Natural killer cell treated with Interleukin-12 subunit alpha and Interleukin-12 subunit beta and Interleukin-15 and Interleukin-18, amount 100 ng/mL, for 72 hours (primary cell): ENCODE measurements at regions not wholly inside any gene's neighbourhood (a gene's known extent, or its start where the extent isn't known, plus 50 kb on each side); places are given as distances from the start of the nearest gene placed in this dataset.

ENCODE experiments used
- ATAC-seq, 2 donors: fragments of 150-1000 bp; cut with Tn5 transposase in 1 of 2; sonication (Bioruptor Pico), chemical (Tn5 transposase) in 1 of 2; 2 replicates each; pipeline ENCODE4 v1.10.0; 2021
- DNase-seq: peaks from one replicate; pipeline ENCODE4 v3.0.0; 2022; ENCODE audit warnings: low spot score
- H3K27ac Mint-ChIP-seq, 2 donors: 1 replicate in 1 of 2; 2 replicates in 1 of 2; pipeline ENCODE4 v1.8.0; 2022; ENCODE audit warnings: mixed read lengths in 2 of 2, mild to moderate bottlenecking in 1 of 2, moderate library complexity in 1 of 2
- H3K27me3 Mint-ChIP-seq, 2 donors: 1 replicate in 1 of 2; 2 replicates in 1 of 2; pipeline ENCODE4 v1.8.0; 2022; ENCODE audit warnings: mixed read lengths in 2 of 2
- H3K36me3 Mint-ChIP-seq: one replicate; pipeline ENCODE4 v1.8.0; 2022; ENCODE audit warnings: mixed read lengths
- H3K4me1 Mint-ChIP-seq, 2 donors: 1 replicate in 1 of 2; 2 replicates in 1 of 2; pipeline ENCODE4 v1.8.0; 2022; ENCODE audit warnings: low read depth in 2 of 2, mixed read lengths in 2 of 2, mild to moderate bottlenecking in 1 of 2
- H3K4me3 Mint-ChIP-seq: one replicate; pipeline ENCODE4 v1.8.0; 2022; ENCODE audit warnings: mixed read lengths
- H3K9me3 Mint-ChIP-seq: 2 replicates; pipeline ENCODE4 v1.8.0; 2022; ENCODE audit warnings: mixed read lengths

GRCh38 chr20:48171071-48171470, 385.8 kb upstream of the SULF2 start:
- Mint-ChIP-seq H3K4me3 (no peak overlapping the region), H3K36me3 (no peaks in the 10 kb centered on the region)
- ATAC-seq: no peak

GRCh38 chr20:48170625-48171024, 385.3 kb upstream of the SULF2 start:
- peaks cover 14 to 15% of the 10 kb centered on the region in 2 donors for H3K27me3 Mint-ChIP-seq
- no peak for ATAC-seq
- H3K9me3 Mint-ChIP-seq: no peaks in the 10 kb centered on the region
- H3K27ac Mint-ChIP-seq: no peak overlapping the region
- no peak overlapping the region for H3K4me3 Mint-ChIP-seq
- no peaks in the 10 kb centered on the region for H3K36me3 Mint-ChIP-seq
- no peak for DNase-seq
- H3K4me1 Mint-ChIP-seq: no peaks in the 10 kb centered on the region

More at GRCh38 chr20:48171071-48171470, 385.8 kb upstream of the SULF2 start:
- Mint-ChIP-seq H3K9me3 (no peaks in the 10 kb centered on the region), H3K27me3 (peaks cover 14 to 15% of the 10 kb centered on the region in 2 donors), H3K27ac (no peak overlapping the region), H3K4me1 (no peaks in the 10 kb centered on the region)
- DNase-seq: no peak

GRCh38 chr20:48169650-48170225, 384.5 kb upstream of the SULF2 start:
- H3K27me3 Mint-ChIP-seq: peaks cover 15 to 16% of the 10 kb centered on the region in 2 donors
- no peaks in the 10 kb centered on the region for H3K36me3 Mint-ChIP-seq
- ATAC-seq (no peak), DNase-seq (no peak)
- no peaks in the 10 kb centered on the region for H3K4me1 Mint-ChIP-seq
- no peaks in the 10 kb centered on the region for H3K9me3 Mint-ChIP-seq
- H3K4me3 Mint-ChIP-seq: no peak overlapping the region
- no peak overlapping the region for H3K27ac Mint-ChIP-seq

DNA sequence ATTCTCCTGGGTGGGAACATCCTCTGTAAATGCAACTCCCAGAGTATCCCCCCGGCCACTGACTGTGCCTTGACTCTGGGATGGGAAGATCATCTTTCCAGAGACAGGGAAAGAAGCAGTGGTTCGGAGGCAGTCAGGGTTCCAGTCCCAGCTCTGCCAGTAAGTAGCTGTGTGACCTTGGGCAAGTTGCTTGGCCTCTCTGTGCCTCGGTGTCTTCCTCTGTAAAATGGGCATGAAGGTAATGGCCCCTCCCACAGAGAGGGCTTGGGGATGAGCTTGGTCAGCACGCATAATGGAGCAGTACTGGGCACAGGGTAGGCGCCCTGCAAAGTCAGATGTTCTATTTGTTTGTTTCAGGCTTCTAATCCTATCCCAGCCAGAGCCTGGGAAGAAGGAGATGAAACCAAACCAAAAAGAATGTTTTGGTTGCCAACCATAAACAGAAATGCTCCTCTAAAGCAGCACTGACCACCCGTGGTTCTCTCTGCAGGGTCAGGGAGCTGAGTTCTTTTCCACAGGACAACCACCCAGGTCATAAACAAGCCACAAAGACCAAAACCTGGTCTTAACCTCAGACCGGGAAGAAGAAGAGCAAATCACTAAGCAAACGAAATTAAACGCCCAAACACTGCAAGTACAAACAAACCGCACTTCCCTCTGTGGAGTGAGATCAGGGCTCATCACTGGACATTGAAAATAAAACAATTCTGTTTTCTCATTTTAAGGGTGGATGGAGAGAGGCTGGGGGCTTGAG, 381.0 kb upstream of the SULF2 start:
- Mint-ChIP-seq H3K4me3 (no peak overlapping the region), H3K4me1 (no peaks in the 10 kb centered on the region), H3K27me3 (peaks cover 18 to 23% of the 10 kb centered on the region in 2 donors), H3K36me3 (no peaks in the 10 kb centered on the region), H3K9me3 (no peaks in the 10 kb centered on the region), H3K27ac (no peak overlapping the region)
- ATAC-seq: no peak
- no peak for DNase-seq

DNA sequence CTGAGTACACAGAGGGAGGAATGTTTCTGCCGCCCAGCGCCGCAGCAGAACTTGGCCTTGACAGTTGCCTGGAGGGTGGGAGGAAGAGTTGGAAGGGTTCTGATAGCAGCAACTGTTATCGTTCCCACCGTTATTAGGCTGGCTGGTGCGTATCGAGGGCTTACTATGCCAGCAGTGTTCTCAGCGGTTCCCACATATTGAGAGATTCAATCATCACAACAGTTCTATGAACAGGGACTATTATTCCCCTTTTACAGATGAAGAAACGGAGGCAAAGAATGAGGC, 380.1 kb upstream of the SULF2 start:
- no peak overlapping the region for H3K4me3 Mint-ChIP-seq
- DNase-seq (no peak), ATAC-seq (no peak)
- H3K27me3 Mint-ChIP-seq: peaks cover 16 to 22% of the 10 kb centered on the region in 2 donors
- no peaks in the 10 kb centered on the region for H3K36me3 Mint-ChIP-seq
- no peaks in the 10 kb centered on the region for H3K9me3 Mint-ChIP-seq
- no peaks in the 10 kb centered on the region for H3K4me1 Mint-ChIP-seq
- H3K27ac Mint-ChIP-seq: no peak overlapping the region

DNA sequence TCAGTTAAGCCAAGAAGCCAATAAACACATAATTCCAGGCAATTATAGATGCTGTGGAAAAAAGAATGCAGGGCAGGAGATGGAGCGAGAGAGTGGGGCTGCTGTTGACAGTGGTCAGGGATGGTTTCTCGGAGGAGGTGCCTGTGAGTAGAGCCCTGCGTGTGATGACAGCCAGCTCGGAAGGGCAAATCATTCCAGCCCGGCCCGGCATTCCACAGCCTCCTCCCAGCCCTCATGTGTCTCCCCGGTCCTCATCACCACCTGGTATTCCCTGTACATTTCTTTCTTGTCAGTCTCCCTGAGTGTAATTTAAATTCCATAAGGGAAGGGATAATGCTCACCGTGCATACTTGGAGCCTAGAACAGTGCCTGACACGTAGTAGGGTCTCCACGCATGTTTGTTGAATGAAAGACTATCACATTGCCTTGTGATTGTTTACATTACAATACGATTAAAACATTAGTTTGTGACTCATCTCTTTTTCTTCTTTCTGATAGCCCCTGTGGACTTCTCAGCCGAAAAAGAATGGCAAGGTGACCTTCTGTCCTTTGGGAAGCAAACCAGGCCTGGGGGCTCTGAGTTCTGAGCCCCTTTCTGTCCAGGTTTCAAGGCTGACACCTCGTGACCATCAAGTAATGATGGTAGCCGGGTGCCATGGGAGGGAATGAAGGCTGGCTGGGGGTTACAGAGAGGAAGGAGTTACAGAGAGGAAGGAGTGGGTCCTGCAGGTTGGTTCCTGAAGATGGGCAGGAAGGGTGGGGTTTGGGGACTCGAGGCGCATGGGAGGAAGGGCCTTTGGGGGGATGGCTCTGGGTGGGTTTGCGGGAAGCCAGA, 379.5 kb upstream of the SULF2 start:
- DNase-seq (no peak), ATAC-seq (no peak)

GRCh38 chr20:48164034-48164433, 378.8 kb upstream of the SULF2 start:
- Mint-ChIP-seq H3K27me3 (peaks cover 19 to 21% of the 10 kb centered on the region in 2 donors), H3K4me3 (no peak overlapping the region), H3K9me3 (no peaks in the 10 kb centered on the region), H3K36me3 (no peaks in the 10 kb centered on the region), H3K4me1 (no peaks in the 10 kb centered on the region), H3K27ac (no peak overlapping the region)
- DNase-seq (no peak), ATAC-seq (peak in 1 of 2 donors; percentile 18)

More for the DNA sequence above, 379.5 kb upstream of the SULF2 start:
- Mint-ChIP-seq H3K27me3 (peaks cover 13 to 17% of the 10 kb centered on the region in 2 donors), H3K4me3 (no peak overlapping the region), H3K36me3 (no peaks in the 10 kb centered on the region), H3K27ac (no peak overlapping the region), H3K4me1 (no peaks in the 10 kb centered on the region), H3K9me3 (no peaks in the 10 kb centered on the region)

DNA sequence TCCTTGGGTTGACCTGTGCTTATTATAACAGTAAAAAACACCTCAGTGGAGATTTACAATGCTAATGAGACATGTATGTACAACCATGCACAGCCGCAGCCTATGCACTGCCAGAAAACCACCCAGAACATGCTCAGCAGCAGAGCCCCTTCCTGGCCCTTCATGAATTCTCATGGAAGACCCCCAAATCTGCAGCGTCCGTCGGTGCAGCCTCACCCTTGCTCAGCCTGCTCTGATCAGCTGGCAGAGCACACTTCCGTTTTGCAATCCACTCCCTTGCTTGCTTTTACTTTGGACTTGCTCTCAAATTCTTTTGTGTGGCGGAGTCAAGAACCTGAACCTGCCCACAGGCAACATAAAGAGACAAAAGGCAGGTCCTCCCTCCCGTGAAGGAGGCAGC, 378.2 kb upstream of the SULF2 start:
- no peaks in the 10 kb centered on the region for H3K36me3 Mint-ChIP-seq
- peaks cover 19 to 23% of the 10 kb centered on the region in 2 donors for H3K27me3 Mint-ChIP-seq
- ATAC-seq (no peak), DNase-seq (no peak)
- no peaks in the 10 kb centered on the region for H3K9me3 Mint-ChIP-seq
- no peak overlapping the region for H3K4me3 Mint-ChIP-seq
- no peak overlapping the region for H3K27ac Mint-ChIP-seq
- H3K4me1 Mint-ChIP-seq: no peaks in the 10 kb centered on the region

DNA sequence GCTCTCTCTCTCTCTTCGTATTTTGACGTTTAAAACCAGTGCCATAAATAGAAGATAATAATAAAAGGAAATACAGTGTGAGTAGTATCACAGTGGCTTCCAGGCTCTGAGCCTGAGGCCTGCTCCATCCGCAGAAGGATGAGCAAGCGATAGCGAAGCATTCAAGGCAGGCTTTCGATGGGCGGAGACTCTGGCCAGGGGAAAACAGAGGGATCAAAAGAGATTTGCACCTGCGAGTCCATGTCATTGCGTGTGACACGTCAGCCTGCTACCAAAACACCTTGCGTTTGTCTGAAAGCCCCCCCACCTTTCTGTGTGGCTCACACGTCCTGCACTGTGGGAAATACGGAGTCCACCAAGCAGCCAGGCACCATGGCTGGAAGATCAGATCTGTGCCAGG, 377.3 kb upstream of the SULF2 start:
- DNase-seq (no peak), ATAC-seq (no peak)
- H3K4me3 Mint-ChIP-seq: no peak overlapping the region
- H3K4me1 Mint-ChIP-seq: no peaks in the 10 kb centered on the region
- no peak overlapping the region for H3K27ac Mint-ChIP-seq
- H3K36me3 Mint-ChIP-seq: no peaks in the 10 kb centered on the region
- H3K9me3 Mint-ChIP-seq: no peaks in the 10 kb centered on the region
- peaks cover 22 to 32% of the 10 kb centered on the region in 2 donors for H3K27me3 Mint-ChIP-seq

DNA sequence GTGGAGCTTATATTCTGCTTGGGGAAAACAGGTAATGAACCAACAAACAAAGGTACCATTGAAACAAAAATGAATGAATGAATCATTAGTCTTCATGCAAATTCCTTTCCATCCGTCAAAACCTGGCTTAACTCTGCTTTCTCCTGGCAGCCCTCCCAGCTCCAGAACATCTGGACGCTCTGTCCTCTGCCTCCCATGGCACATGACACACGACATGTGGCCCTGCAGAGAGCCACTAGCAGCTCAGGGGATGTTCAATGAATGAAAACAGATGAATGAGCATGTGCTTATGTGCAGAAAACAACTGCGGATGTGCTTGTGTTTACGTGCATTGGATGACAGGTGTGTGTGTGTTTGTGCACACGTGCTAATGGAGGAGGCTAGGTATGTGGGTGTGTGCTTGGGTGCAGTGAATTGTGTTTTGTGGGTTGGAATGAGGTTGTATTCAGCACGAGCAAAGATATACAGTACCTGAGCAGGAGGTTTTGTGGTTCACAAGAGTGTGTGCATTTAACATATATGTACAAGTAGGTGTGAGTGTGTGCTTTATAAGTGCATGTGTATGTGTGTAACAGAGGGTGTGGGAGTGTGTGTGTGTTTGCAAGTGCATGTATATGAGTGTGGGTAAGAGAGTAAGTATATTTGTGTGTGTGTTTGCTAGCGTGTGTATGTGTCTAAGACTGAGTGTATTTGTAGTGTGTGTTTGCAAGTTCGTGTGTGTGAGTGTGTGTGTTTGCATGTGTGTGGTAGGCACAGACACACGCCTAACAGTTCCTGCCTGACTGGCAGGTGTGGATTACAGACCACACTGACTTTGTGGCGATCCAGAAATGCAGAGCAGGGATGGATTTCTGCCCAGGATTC, 374.1 kb upstream of the SULF2 start:
- Mint-ChIP-seq H3K4me3 (no peak overlapping the region), H3K36me3 (no peaks in the 10 kb centered on the region), H3K27me3 (peaks cover 17 to 36% of the 10 kb centered on the region in 2 donors), H3K4me1 (no peaks in the 10 kb centered on the region), H3K9me3 (no peaks in the 10 kb centered on the region), H3K27ac (no peak overlapping the region)
- peak in 1 of 2 donors; percentile 18 for ATAC-seq
- DNase-seq: no peak

DNA sequence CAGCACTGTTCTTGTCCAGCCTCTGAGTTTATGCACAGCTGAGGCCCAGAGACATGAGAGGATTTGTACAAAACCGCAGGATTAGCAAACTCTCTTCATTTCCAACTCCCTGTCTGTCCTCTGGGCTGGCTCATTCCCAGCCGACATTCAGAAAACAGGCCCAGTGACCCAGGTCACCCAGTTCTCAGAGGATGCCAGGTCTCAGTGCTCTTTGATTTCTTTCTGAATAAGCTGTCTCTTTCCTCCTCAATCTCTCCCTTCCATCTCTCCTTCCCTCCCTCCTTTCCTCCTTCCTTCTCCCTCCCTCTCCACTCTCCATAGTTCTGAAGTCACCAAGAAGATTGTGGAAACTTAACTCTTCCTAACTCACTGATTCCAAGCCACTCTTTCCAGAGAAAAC, 372.7 kb upstream of the SULF2 start:
- H3K27ac Mint-ChIP-seq: no peak overlapping the region
- H3K4me1 Mint-ChIP-seq: no peaks in the 10 kb centered on the region
- H3K36me3 Mint-ChIP-seq: no peaks in the 10 kb centered on the region
- H3K9me3 Mint-ChIP-seq: no peaks in the 10 kb centered on the region
- DNase-seq (no peak), ATAC-seq (no peak)
- peaks cover 13 to 30% of the 10 kb centered on the region in 2 donors for H3K27me3 Mint-ChIP-seq
- no peak overlapping the region for H3K4me3 Mint-ChIP-seq

GRCh38 chr20:48156951-48157700, 371.8 kb upstream of the SULF2 start:
- Mint-ChIP-seq H3K4me1 (no peaks in the 10 kb centered on the region), H3K9me3 (no peaks in the 10 kb centered on the region)

GRCh38 chr20:48156521-48156920, 371.2 kb upstream of the SULF2 start:
- no peak for ATAC-seq
- H3K27ac Mint-ChIP-seq: no peak overlapping the region
- no peak for DNase-seq
- H3K4me3 Mint-ChIP-seq: no peak overlapping the region
- H3K36me3 Mint-ChIP-seq: no peaks in the 10 kb centered on the region
- H3K27me3 Mint-ChIP-seq: peaks cover 15 to 30% of the 10 kb centered on the region in 2 donors
- H3K4me1 Mint-ChIP-seq: no peaks in the 10 kb centered on the region
- H3K9me3 Mint-ChIP-seq: no peaks in the 10 kb centered on the region

More at GRCh38 chr20:48156951-48157700, 371.8 kb upstream of the SULF2 start:
- no peaks in the 10 kb centered on the region for H3K36me3 Mint-ChIP-seq
- H3K27ac Mint-ChIP-seq: no peak overlapping the region
- no peak overlapping the region for H3K4me3 Mint-ChIP-seq
- ATAC-seq (no peak), DNase-seq (no peak)
- peaks cover 13 to 30% of the 10 kb centered on the region in 2 donors for H3K27me3 Mint-ChIP-seq
